HG03196 (cell line): ENCODE measurements at regions not wholly inside any gene's neighbourhood (a gene's known extent, or its start where the extent isn't known, plus 50 kb on each side); places are given as distances from the start of the nearest gene placed in this dataset.
"Not testable (repeated sequence)": the region's sequence is repeated elsewhere in the genome, so short reads cannot be mapped to it uniquely, and the experiment has no call there.

Experiments used
- ATAC-seq: cut with Tn5 transposase; IDR thresholded peaks from one replicate; pipeline ENCODE4 v1.9.1; 2021; ENCODE audit not compliant: unreplicated experiment

DNA sequence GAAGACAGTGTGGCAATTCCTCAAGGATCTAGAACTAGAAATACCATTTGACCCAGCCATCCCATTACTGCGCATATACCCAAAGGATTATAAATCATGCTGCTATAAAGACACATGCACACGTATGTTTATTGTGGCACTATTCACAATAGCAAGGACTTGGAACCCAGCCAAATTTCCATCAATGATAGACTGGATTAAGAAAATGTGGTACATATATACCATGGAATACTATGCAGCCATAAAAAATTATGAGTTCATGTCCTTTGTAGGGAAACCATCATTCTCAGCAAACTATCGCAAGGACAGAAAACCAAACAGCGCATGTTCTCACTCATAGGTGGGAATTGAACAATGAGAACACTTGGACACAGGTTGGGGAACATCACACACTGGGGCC is 729.6 kb upstream of the ARPP21 start:
- ATAC-seq: not testable (repeated sequence)

DNA sequence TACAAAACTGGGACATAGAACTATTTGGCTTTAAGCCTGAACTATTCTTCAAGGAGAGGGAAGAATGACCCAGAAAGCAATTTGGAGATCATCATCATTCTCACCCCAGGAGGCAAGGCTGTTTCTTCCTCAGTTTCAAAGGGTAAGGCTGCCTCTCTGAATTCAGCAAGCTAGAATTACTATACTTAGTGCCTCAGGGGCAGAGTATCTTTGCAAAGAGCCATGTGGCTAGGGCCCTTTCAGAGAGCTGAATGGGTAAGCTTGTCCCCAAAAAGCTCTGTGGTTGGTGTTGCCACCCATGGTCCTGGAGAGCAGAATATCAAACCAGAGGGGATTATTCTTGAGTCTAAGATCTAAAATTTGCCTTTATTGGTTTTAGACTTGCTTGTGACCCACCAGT is 720.3 kb upstream of the ARPP21 start:
- no peak for ATAC-seq

DNA sequence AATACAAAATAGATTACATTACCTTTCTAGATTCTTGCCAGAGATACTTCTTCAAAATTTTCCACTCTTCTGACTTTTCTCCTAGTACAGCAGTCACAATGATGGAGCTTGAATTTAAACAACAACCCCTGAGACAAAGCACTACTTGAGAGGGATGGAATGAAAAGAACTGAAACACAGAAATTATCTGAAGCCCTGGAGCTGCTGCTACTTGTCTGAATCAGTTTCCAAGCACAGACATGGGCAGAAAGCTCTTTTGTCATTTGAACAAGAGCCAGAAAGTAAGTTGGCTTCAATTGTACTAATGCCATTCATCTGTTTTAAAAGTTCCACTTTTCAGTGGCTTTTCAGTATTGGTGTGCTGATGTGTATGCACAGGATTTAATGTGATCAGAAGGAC is 718.5 kb upstream of the ARPP21 start:
- no peak for ATAC-seq

DNA sequence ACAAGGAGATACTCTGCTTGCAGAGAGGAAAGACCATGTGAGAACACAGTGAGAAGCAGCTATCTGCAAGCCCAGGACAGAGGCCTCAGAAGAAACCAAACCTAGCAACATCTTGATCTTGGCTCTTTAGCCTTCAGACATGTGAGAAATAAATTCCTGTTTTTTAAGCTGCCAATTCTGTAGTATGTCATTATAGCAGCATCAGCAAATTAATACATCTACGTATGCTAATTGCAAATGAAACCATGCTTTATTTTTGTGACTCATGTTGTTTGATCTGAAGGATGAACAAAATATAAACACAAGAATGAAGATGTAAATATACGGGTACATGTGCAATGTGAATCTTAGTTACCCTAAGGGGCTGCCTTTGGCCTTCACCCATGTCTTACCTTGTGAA is 714.4 kb upstream of the ARPP21 start:
- no peak for ATAC-seq

DNA sequence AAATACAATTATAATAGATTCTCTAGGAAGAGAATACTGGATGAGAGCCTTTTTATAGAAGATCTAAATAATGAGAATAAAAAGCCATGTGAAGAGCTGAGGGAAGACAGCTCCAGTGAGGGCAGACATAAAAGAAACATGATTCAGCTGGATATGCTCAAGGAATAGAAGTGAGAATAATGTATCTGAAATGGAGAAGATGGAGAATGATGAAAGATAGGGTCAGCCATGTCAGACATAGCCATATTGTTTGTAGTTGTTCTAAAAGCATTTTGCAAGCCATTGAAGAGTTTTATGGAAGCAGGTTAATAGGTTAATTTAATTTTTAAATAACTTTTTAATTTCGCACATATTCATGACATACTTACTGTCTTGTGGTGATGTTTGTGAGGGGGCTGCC is 713.5 kb upstream of the ARPP21 start:
- no peak for ATAC-seq

DNA sequence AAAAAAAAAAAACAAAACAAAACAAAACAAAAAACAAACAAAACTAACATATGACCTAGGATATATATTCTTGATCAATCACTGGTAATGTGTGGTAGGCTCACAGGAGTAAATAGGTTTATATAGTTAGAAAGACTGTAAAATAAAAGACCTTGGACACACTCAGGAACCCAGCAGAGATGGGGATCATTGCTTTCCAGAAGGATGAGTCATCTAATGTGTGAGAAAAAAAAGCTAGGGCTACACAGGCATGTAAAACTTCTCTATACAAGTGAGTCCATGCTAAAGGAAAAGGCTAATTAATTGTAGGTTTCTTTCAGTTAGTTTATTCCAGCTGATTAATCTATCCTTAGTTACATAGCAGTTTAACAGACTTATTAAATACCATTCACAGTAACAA is 710.3 kb upstream of the ARPP21 start:
- ATAC-seq: no peak

DNA sequence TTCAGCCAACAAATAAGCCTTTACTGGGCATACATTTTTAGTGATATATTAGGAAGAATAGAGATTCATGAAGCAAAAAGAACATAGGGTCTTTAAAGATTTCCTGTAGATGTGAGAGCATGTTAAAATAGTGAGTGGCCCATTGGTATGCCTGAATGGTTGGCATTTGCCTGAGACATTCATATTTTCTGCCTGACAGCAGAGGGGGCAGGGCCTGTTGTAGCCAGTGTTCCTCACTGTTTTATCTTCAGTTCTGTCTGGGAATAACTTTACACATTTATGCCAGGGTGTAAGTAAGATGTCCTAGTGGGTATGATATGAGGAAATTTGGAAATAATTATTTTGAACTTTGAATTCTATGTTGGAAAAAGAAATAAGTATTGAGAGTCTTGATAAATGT is 704.7 kb upstream of the ARPP21 start:
- no peak for ATAC-seq

DNA sequence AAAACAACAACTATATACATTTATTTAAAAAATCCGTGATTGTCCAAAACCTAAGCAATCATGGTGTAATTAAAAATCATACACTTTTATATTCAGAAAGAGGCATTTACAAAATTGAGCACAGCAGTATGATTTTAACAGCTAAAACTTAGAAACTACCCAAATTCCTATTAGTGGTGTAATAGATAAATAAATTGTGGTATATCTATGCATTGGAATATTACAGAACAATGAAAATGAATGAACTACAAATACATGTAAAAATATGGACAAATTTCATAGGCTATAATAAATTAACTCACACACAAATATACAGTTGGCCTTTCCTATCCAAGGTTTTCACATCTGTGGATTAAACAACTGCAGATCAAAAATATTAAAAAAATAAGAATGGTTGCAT is 700.5 kb upstream of the ARPP21 start:
- no peak for ATAC-seq

DNA sequence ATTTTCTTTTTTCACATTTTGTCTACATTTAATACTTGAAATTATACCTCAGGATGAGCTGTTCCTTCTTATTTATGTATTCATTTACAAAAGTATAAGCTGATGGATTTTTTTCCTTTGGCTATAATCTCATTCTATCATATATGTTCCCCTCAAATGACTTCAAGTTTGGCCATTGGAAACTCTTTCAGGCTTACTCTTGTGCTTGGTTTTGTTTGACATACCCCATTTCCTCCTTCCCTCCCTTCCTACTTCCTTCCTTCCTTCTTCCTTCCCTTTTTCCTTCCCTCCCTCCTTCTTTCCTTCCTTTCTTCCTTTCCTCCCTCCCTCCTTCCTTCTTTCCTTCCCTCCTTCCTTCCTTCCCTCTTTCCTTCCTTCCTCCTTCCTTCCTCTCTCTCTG is 697.1 kb upstream of the ARPP21 start:
- ATAC-seq: no peak

DNA sequence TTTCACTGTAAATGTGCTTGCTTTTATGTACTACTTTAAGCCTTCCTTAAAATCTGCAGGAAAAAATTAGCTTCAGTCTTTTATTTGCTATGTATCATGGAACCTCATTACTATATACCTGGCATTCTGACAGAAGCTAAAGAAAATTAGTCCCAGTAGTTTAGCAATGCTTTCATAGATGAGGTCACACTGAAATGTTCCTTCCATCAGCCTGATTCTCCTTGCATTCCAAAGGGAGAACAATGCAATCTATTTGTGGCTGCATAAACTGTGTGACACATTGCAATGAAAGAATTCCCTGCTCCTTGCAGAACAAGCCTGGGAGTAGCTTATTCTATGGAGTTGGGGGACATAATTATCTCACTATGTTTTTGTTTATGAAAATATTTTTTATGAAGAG is 691.5 kb upstream of the ARPP21 start:
- ATAC-seq: no peak

DNA sequence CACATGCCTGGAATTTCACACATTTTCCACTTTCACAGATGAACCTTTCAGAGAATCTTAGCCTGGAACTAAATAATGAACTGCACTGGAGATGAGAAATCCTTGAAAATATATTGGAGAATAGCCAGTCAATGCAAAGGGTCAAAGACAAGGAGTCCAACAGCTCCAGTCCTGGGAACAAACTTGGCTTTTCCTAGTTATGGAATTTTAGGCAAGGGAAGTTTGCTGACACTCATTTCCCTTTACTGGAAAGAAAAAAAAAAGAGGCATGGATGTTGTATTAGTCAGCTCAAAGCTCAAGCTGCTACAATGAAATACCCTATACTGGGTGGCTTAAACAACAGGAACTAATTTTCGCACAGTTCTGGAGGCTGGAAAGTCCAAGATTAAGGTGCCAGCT is 690.8 kb upstream of the ARPP21 start:
- ATAC-seq: no peak

DNA sequence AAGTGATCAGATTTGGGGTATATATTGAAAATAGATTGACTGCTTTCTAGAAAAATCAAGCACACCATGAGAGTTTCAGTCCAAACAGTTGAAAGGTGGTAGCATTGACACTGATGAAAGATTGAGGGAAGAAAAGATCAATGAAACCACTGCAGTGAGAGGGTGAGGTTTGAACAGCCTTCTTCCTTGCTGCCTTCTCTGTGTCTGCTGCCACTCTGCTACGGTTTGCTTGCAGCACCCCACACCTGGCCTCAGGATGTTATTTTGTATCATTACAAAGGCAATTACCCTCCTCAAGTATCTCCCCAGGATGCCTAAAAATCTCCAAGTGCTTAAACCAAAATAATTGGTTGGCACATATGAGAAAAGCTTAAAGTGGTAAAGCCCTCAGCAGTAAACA is 683.6 kb upstream of the ARPP21 start:
- no peak for ATAC-seq

DNA sequence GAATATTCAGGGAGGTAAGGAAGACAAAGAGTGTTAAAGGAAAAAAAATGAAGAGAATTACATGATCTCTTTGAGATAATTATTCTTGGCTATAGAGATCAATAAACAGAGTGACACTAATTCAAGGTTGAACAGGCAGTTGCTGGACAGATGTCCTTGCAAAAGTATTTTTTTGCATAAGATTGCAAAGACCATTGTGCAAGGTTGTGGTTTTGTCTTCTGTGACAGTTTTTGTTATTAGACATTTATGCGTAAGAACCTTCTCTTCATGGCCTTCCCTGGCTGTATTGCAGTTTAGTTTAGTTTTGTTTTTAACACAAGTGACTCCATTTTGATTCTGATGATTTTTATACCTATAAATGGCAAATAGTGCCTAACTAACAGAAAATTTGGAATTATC is 682.8 kb upstream of the ARPP21 start:
- no peak for ATAC-seq

DNA sequence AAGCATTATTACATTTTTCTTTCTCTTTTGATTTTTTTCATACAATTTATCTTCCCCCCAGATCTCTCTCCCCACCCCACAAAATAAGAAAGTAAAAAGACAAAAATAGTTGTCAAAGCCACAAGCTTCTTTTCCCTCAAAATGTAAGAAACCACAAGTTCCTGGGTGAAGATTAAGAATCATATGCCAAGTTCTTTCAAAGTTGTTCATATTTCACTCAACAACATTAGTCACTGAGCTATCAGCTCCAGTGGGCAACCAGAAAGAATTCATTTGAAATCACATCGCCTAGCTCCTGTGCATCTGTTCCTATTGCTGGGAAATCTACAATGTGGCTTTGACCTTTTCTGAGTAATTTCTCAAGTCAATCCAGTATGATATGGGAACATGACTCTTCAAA is 681.6 kb upstream of the ARPP21 start:
- ATAC-seq: no peak

DNA sequence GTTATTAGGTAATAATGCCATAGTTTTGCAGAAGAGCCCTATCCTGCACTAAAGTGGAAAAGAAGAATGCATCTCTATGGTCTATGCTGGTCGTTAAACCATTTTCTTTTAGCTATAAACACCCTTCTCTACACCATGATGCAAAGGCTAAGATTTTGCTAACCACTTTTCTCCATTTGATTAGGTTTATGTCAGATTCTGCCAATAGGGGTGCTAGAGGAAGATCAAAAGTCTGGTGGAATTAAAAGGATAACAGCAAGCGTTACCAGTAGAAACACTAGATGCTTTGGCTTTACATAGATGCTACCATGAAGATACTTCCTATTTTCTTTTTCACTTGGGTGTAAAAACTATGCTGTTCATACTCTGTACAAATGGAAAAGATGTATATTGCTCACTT is 669.8 kb upstream of the ARPP21 start:
- no peak for ATAC-seq

DNA sequence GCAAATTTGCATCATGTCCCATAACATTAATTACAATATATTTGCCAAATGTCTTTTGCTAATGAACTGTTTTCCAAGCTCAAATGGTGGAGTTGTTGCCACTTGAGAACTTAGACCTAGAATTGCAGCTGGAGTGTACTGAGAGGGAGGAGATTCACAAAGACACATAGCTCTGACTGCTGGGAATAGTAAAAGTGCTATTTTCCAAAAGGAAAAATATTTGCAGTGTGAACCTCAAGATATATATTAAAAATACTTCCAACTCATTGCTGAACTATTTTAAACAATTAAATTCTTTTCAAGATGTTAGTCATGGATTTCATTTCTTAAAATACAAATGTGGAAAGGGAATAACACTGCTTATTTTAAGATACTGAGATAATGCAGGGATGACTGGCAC is 666.8 kb upstream of the ARPP21 start:
- no peak for ATAC-seq

DNA sequence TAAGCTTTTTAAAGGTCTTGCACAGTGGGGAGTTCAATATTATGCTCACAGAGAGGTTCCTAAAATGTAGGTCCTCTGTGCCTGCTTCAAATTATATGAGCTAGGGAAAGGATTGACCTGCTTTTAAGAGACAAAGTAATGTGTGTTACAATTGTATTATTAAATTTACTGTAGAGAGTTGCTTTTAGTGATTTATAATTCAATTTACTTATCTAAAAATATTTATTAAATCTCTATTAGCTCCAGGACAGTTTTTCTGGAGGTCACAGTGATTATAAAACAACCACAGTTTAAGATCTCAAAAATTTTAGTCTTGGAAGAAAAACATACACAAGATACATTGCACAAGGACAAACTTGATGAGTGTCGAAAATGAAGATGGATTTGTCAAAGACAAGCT is 665.7 kb upstream of the ARPP21 start:
- ATAC-seq: no peak

DNA sequence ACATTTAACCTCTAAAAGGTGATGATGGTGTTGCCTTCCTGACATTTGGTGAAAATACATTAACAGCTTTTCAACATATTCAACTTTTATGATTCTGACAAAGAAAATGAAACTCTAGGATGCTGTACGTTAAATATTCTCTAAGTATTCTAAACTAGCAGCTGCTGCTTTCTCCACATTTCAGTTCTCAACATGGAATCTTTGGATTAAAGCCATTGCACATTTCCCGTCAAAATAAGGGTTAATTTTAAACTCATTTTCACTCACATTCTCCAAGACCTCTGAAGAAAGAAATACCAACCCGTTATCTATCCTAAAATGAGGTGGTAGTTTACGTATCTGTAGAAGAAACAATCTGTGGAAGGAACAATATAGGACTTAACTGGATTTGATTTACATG is 655.7 kb upstream of the ARPP21 start:
- ATAC-seq: no peak

DNA sequence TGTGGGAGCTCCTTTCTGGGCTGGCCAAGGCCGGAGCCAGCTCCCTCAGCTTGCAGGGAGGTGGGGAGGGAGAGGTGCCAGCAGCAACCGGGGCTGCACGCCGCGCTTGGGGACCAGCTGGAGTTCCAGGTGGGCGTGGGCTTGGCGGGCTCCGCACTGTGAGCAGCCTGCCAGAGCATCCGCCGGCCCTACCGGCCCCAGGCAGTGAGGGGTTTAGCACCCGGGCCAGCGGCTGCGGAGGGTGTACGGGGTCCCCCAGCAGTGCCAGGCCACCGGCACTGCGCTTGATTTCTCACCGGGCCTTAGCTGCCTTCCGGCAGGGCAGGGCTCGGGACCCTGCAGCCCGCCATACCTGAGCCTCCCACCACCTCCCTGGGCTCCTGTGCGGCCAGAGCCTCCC is 651.0 kb upstream of the ARPP21 start:
- no peak for ATAC-seq

DNA sequence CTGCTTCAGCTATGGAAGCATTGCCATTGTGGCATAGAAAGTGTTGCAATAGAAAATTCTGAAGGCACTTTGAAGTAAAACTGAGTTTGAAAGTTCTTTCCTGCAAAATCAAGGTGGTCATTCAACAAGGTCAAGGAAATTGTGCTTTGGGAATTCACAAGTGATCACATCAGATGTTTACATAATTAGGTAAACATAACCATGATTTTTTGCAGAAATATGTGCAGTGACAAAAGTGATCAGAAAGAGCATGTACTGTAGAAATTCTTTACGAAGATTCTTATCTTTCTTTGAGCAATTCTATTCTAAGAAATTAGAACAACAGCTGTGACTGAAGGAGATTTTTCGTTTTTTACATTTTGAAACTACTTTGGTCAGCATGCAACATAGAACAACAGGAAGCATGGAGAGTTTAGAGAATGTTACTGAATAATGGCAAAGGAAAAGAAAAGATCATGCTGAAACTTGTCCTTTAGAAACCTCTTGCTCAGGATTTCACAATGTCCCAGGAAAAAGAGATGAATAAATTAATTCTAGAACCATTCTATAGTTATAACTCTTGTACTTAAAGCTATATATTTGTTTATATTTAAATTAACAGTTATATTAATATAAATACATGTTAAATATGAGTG is 643.4 kb upstream of the ARPP21 start:
- ATAC-seq: no peak

DNA sequence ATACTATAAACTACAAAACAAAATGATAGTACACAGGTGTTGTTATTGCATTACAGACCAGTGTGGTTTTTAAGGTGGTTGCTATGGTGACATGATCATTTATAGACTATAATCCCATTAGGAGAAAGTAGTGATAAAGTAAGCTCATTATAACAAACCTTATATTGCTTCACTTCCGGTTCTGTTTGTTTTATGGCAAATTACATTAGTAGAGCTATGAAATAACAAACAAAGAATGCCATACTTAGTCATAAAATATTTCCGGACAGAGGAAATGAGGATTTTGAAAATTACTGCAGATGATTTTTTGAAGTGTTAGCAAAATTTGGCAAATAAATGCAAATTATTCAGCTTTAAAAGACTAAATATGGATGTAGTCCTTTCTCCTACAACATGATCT is 640.4 kb upstream of the ARPP21 start:
- no peak for ATAC-seq

DNA sequence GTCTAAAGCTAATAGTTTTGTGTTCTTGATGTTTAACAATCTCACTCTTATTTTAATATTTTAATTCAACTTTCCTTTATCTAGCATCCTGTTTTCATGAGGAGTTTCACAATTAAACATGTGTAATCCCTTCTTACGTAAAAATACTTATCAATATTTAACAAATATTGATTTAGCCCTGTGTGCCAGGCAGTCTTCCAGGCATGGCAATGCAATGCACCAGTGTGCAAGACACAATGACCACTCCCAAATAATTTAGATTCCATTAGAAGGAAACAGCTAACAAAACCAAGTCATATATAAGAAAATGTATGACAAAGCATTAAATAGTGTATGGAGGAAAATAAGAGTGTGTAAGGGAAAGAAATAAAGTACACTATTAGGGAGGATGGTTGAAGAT is 627.1 kb upstream of the ARPP21 start:
- ATAC-seq: no peak

DNA sequence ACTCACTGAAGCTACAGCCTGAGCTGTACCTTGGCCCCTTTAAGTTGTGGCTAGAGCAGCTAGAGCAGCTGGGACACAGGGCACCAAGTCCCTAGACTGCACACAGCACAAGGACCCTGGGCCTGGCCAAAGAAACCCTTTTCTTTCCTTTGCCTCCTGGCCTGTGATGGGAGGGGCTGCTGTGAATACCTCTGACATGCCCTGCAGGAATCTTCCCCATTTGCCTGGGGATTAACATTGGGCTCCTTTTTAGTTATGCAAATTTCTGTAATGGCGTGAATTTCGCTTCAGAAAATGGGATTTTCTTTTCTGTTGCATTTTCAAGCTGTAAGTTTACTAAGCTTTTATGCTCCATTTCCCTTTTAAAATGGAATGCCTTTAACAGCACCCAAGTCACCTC is 611.2 kb upstream of the ARPP21 start:
- ATAC-seq: no peak
